GM21528 (cell line): ENCODE measurements at regions not wholly inside any gene's neighbourhood (a gene's known extent, or its start where the extent isn't known, plus 50 kb on each side); places are given as distances from the start of the nearest gene placed in this dataset.
"Not testable (repeated sequence)": the region's sequence is repeated elsewhere in the genome, so short reads cannot be mapped to it uniquely, and the experiment has no call there.

ENCODE experiments used
- ATAC-seq: cut with Tn5 transposase; IDR thresholded peaks from one replicate; pipeline ENCODE4 v1.9.1; 2021; ENCODE audit warnings: mild to moderate bottlenecking, moderate library complexity; ENCODE audit not compliant: unreplicated experiment, low FRiP score

GRCh38 chr6:102764317-102764716 is 1370.8 kb downstream of the GRIK2 start:
- ATAC-seq = no peak

- ATAC-seq = no peak
Observed at GRCh38 chr6:102763891-102764290, 1370.4 kb downstream of the GRIK2 start.

DNA sequence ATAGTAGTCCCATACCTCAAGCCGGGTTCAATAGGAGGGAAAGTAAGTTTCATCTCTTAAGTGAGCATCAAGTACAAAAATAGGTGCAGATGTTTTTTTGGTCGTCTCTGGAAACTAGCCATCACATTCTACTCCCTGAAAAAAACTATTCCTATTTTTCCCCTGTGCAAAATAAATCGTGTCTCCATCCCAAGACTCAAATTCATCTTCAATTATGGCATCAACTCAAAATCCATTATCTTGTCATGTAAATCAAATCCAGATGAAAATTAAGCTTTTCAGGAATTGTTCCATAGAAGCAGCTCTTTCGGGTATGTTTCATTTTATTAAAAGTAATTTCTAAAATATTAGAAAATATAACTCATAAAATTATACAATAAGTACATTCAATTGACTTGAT is 1368.4 kb downstream of the GRIK2 start:
- ATAC-seq = no peak

DNA sequence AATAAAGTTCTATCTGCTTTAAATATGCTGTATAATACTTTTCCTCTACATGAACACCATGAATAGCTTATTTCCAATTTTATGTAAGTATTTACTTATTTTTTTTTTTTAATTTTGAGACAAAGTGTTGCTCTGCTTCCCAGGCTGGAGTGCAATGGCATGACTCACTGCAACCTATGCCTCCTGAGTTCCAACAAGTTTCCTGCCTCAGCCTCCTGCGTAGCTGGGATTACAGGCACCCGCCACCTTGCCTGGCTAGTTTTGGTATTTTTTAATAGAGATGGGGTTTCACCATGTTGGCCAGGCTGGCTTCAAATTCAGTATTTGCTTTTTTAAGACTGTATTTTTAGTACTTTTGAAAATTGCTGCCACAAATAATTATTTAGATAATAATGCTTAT is 1365.9 kb downstream of the GRIK2 start:
- ATAC-seq = no peak

GRCh38 chr6:102758536-102758935 is 1365.0 kb downstream of the GRIK2 start:
- not testable (repeated sequence) for ATAC-seq

DNA sequence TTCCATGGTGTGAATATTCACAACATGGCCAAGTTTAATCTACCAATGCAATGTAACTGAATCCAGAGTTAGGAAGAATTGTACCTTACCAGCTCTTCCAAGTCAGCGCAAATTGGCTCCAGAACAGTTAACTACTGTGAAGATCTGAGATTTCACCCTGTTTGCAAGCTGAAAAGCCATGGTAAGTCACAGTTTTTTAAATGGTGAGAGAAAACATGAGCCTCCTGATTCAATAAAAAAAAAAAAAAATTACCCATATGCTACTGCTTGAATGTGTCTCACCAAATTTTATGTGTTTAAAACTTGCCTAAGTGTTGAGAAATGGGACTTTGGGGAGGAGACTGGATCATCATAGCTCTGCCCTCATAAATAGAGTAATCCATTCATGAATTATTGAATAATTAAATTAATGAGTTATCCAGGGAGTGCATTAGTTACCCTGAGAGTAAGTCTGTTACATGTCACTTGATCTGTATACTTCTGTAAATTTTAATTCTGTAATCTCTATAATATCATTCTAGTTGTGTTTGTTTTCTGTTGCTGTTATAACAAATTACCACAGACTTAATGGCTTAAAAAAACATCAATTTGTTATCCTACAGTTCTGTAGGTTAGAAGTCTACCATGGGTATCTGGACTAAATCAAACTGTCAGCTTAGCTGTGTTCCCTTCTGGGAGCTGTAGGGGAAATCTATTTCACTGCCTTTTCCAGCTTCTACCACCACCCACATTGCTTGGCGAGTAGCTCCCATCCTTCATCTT is 1355.9 kb downstream of the GRIK2 start:
- no peak for ATAC-seq

DNA sequence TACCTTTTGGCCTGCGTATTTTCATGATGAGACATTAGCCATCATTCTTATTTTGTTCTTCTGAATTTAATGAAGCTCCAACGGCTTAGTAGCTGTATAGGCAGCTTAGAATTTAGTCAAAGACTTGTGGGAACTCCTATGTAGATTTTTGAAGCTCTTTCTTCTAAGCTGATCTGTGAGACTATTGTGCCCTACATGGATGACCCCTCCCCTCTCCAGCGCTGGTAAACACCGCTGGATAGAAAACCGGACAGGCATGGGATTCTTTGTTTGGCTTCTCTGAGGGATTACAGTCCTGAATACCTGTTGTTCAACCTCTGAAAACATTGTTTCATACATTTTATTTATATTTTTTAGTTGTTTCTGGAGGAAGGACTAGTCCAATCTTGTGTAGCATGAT is 1353.4 kb downstream of the GRIK2 start:
- no peak for ATAC-seq

DNA sequence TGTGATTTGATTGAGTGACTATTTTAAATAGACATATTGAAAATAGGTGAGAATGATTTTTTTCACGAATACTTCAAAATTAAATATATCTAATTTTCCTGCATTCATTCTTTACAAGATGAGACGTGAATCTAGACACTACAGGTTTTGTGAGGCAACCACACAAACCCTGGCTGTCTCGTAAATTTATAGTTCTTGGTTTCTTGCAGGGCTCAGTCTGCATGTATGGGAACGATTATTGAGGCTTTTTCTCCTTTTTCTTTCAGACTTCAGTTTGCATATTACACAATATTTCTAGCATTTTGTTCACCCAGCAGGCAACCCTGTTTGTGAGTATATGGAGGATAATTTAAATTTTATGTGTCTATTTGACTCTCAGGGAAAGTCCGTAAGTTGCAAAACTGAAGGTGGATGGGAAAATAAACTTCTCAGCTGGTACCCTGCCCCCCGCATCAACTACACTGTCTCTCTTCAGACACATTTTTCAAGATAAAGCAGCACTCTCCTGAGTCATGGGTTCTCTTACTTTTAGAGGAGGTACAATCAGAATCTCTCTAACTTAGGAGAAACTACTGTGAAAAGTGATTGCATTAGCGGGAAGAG is 1349.3 kb downstream of the GRIK2 start:
- ATAC-seq = no peak

- no peak for ATAC-seq
Observed at GRCh38 chr6:102742028-102742427, 1348.5 kb downstream of the GRIK2 start.

DNA sequence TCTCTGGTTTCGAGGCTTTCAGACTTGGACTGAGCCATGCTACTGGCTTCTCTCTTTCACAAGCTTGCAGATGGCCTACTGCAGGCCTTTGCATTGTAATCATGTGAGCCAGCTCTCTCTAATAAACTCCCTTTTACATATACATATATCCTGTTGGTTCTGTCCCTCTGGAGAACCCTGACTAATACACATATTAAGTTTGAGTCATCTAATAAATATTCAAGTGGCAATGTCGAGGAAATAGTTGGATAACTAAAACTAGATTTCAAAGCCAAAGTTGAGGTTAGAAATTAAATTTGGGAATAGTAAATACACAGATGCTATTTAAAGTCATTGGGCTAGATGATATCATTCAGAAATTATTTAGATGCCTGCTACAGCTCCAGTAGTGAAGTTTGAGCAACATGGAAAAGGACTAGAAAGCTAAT is 1343.4 kb downstream of the GRIK2 start:
- no peak for ATAC-seq

DNA sequence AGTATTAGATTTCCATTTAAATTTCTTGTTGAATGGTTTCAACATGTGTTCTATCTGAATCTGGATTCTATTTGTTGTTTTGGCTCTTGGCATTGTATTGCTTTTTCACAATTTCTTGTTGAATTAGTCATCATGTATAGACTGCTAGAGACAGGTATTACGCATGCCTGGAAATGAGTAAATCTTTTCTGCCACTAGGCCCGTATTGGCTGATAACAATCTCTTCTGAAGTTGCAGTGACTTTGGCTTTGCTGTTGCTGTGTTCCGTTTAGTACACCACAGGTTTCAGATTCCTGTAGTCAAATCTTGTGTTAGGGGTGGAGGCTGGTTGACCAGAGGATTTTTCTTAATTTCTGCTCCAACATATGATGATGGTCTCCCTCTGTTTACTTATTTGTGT is 1339.4 kb downstream of the GRIK2 start:
- no peak for ATAC-seq

DNA sequence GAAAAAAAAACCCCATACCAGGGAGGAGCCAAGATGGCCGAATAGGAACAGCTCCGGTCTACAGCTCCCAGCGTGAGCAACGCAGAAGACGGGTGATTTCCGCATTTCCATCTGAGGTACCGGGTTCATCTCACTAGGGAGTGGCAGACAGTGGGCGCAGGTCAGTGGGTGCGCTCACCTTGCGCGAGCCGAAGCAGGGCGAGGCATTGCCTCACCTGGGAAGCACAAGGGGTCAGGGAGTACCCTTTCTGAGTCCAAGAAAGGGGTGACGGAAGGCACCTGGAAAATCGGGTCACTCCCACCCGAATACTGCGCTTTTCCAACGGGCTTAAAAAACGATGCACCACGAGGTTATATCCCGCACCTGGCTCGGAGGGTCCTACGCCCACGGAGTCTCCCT is 1328.6 kb downstream of the GRIK2 start:
- not testable (repeated sequence) for ATAC-seq

DNA sequence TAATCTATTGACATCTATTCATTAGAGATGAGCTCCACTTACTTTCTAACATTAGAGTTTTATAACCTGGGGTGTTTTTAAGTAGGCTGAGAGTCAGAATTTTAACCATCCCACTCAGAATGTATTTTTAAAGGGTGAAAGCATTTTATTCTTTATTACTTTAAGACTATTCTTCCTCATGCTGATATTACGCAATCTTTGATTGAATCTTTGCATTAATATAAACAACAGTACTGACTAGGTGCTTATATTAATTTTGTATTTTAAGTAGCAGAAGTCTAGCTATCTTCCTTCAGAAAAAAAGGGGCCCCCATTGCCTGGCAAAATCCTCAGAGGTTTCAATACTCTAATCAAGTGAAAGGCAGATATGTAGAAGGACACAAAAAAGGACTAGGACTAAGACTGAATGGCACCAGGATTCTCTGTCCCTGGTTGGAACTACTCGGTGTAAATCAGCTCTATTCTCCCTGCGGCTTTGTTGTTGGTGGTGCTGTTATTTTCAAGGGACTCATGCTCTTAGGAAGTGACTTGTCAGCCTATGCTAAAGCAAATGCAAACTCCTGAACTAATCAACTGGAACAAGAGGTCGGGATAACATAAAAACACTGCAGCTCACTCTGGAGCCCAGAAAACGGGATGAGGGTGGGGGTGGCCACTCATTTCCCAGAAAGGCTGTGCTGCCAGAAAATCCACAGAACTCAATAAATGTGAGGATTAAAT is 1324.4 kb downstream of the GRIK2 start:
- no peak for ATAC-seq

DNA sequence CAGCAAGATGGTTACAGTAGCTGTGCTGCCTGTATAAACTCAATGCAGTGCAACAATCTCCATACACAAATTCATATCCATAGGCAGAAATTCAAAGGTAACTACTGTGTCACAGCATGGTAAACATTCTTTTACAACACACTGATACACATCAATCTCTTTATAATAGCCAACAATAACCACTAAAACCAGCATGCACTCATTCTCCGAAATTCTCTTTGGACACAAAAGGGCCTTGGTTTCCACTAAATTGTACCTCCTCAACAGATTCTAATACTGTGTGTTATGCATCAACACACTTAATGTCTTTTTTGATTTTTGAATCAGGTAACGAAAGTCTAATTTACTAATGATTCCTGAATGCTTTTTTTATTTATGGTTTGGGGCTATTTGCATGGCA is 1323.7 kb downstream of the GRIK2 start:
- no peak for ATAC-seq

- no peak for ATAC-seq
Observed at GRCh38 chr6:102701019-102701418, 1307.5 kb downstream of the GRIK2 start.

GRCh38 chr6:102686461-102686860 is 1293.0 kb downstream of the GRIK2 start:
- ATAC-seq = no peak

DNA sequence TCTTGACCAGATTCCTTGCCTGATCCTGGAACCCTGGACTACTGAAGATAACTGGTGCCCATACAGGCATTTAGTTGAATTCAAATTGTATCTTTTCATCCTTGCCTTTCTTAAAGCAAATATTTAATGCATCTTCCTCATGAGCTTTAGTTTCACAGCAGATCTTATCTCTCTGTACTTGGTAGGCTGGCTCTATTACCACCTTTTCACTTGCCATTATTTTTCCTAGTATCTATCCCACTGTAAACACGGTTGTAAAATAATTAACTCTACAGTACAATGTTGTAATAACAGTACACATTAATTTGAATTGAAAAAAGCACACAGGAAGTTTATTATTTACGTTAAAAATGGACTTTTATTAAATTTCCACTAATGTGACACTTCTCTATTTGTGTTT is 1286.9 kb downstream of the GRIK2 start:
- ATAC-seq = no peak

GRCh38 chr6:102679865-102680264 is 1286.4 kb downstream of the GRIK2 start:
- no peak for ATAC-seq

DNA sequence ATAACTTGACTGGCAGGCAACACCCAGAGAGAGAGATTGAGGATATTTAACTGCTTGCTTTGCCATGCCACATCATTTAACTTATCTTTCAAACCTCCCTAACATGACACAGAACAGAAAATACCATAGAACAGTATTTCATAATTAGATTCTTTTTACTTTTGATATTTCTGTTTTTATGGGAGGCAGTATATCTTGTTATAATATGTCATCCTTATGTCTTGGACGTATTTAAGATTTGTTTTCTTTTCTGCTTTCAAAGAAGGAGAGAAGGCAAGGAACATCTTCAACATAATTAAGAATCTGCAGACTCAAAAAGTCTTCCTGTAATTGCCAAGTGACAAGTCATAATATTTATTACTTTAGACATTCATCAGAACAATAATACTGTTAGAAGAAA is 1283.7 kb downstream of the GRIK2 start:
- ATAC-seq = no peak

- ATAC-seq = no peak
Observed at GRCh38 chr6:102670735-102671134, 1277.2 kb downstream of the GRIK2 start.

DNA sequence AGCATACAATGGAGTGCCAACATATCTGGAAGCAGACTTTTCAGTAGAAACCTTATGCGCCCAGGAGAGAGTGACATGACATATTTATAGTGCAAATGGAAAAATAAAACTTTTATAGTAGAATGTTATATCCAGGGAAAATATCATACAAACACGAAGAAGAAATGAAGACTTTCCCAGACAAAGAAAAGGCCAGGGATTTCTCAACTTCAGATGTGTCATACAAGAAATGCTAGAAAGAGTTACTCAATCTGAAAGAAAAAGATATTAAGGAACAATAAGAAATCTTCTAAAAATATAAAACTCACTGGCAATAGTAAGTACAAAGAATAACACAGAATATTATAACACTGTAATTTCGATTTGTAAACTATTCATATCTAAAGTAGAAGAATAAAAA is 1269.3 kb downstream of the GRIK2 start:
- ATAC-seq = no peak

DNA sequence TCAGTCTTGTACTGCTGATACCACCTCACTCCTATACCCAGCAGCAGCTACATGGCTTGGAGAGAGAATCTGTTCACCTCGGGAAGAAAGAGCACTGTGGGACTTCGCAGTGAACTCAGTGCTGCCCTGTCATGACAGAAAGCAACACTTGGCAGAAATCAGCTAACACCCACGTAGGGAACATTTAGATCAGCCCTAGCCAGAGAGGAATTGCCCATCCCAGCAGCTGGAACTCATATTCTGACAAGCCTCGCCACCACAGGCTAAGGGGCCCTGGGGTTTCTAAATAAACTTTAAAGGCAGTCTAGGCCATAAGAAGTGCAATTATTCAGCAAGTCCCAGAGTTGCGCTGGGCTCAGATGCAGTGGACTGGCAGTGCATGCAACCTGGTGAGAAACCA is 1266.8 kb downstream of the GRIK2 start:
- no peak for ATAC-seq
